ENCODE measurements at regions not wholly inside any gene's neighbourhood (a gene's known extent, or its start where the extent isn't known, plus 50 kb on each side); places are given as distances from the start of the nearest gene placed in this dataset.

DNA sequence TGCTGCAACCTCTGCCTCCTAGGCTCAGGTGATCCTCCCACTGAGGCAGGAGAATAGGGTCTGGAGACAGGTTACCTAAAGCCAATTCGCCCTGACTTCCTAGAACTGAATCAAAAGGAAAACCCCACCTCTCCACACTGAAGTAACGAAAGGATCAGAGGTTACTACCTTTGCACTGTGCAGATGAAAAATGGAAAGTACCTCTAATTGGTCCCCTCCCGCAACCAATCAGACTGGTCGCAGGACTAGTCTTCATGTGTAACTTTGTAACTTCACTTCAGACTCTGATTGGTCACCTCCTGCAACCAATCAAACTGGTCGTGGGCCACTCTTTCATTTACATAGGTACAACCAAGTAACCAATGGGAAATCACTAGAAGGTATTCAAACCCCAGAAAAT lies 61.1 kb downstream of the ATXN3L start:
- TF ChIP-seq, protein P1, sequence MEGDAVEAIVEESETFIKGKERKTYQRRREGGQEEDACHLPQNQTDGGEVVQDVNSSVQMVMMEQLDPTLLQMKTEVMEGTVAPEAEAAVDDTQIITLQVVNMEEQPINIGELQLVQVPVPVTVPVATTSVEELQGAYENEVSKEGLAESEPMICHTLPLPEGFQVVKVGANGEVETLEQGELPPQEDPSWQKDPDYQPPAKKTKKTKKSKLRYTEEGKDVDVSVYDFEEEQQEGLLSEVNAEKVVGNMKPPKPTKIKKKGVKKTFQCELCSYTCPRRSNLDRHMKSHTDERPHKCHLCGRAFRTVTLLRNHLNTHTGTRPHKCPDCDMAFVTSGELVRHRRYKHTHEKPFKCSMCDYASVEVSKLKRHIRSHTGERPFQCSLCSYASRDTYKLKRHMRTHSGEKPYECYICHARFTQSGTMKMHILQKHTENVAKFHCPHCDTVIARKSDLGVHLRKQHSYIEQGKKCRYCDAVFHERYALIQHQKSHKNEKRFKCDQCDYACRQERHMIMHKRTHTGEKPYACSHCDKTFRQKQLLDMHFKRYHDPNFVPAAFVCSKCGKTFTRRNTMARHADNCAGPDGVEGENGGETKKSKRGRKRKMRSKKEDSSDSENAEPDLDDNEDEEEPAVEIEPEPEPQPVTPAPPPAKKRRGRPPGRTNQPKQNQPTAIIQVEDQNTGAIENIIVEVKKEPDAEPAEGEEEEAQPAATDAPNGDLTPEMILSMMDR (conservative IDR thresholded peaks at IDR 0.05; ENCODE audit: control insufficient read depth, insufficient read depth, low read depth, low read length): no peak
- DNase-seq (ENCODE audit: low read depth): no peak
- H3K4me3 ChIP-seq (ENCODE audit: control insufficient read depth, low read depth, low read length): no peak overlapping the region

DNA sequence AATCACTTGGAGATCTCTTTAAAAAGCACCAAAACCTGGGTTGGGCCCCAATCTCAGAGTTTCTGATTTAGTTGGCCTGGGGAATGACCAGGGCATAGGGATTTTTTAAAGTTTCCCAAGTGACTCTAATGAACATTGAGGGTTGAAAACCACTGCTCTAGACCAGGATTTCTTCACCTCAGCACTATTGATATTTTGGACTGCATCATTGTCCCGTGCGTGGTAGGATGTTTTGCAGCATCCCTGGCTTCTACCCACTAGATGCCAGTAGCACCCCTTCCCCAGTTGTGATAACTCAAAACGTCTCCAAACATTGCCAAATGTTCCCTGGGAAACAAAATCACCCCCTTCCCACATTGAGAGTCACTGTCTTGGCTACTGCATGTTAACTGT lies 61.8 kb downstream of the ATXN3L start:
- no peak for DNase-seq (ENCODE audit: low read depth)

DNA sequence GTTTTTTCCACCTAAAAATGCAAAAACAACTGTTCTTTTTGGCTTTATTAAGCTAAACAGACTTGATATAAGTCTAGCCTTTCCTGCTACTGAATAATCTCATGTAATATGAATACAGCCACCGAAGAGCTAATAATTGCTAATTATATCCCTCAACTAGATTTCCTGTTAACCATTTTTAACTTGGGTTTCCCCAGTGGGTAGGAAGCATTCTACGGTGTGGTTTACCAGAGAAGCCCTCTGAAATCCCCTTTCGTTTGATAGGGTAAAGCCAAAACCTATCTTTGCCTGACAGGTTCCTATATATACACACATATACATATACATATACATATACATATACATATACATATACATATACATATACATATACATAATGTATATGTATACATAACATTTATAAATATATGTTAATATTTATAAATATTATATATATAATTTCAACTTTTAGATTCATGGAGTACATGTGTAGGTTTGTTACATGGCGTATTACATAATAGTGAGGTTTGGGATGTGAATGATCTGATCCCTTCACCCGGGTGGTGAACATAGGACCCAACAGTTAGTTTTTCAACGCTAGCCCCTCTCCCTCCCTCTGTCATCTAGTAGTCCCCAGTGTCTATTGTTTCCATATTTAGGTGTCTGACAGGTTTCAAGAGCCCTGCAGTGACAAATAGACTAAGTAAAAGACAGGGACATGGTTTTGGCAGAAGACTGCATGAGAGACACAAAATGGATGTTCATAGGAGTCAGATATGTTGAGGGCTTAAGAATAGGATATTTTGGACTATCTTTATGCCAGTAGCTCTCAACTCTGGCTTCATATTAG lies 62.4 kb downstream of the ATXN3L start:
- H3K4me3 ChIP-seq (ENCODE audit: control insufficient read depth, low read depth, low read length): no peak overlapping the region
- DNase-seq (ENCODE audit: low read depth): no peak
- TF ChIP-seq, protein P1 (conservative IDR thresholded peaks at IDR 0.05; ENCODE audit: control insufficient read depth, insufficient read depth, low read depth, low read length): no peak

More for the DNA sequence above, 61.8 kb downstream of the ATXN3L start:
- H3K4me3 ChIP-seq (ENCODE audit: control insufficient read depth, low read depth, low read length): no peak overlapping the region
- TF ChIP-seq, protein P1 (conservative IDR thresholded peaks at IDR 0.05; ENCODE audit: control insufficient read depth, insufficient read depth, low read depth, low read length): no peak

DNA sequence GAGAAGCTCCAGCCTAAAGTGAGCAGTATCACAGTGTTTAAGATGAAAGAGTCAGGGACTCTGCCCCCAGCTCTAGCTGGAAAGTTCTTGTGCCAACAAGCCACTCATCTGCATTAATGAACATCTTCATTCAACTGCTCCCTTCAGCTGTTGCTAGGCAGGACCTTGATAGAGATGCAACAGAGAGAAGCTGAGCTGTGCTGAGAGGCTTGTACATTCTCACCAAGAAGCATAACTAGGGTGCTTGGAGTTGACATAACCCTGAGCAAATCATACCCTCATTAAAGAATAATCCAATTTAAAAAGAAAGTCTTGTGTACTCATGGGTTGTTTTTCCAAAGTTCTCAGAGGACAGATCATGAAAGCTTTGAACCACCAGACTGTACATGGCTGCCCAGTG lies 63.2 kb downstream of the ATXN3L start:
- DNase-seq (ENCODE audit: low read depth): no peak
- TF ChIP-seq, protein P1 (conservative IDR thresholded peaks at IDR 0.05; ENCODE audit: control insufficient read depth, insufficient read depth, low read depth, low read length): no peak
- H3K4me3 ChIP-seq (ENCODE audit: control insufficient read depth, low read depth, low read length): no peak overlapping the region

DNA sequence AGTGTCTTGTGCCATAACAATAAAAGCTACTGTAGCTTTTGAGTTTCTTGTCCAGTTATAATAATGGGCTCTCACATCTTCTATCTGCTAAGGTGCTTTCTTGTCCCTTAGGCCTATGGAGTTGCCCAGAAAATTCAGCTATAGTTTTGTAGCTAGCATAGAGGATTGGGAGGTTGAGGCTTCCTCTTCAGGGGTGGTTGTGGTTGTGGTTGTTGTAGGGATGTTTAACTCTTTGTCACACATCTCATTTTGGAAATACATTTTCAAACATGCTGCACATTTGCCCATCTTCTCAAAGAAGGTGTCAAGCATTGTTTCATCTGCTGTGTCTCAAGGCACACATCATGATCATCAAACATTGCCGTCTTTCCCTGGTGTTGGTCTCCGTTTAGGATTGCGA lies 65.0 kb downstream of the ATXN3L start:
- DNase-seq (ENCODE audit: low read depth): no peak
- H3K4me3 ChIP-seq (ENCODE audit: control insufficient read depth, low read depth, low read length): no peak overlapping the region
- TF ChIP-seq, protein P1 (conservative IDR thresholded peaks at IDR 0.05; ENCODE audit: control insufficient read depth, insufficient read depth, low read depth, low read length): no peak

DNA sequence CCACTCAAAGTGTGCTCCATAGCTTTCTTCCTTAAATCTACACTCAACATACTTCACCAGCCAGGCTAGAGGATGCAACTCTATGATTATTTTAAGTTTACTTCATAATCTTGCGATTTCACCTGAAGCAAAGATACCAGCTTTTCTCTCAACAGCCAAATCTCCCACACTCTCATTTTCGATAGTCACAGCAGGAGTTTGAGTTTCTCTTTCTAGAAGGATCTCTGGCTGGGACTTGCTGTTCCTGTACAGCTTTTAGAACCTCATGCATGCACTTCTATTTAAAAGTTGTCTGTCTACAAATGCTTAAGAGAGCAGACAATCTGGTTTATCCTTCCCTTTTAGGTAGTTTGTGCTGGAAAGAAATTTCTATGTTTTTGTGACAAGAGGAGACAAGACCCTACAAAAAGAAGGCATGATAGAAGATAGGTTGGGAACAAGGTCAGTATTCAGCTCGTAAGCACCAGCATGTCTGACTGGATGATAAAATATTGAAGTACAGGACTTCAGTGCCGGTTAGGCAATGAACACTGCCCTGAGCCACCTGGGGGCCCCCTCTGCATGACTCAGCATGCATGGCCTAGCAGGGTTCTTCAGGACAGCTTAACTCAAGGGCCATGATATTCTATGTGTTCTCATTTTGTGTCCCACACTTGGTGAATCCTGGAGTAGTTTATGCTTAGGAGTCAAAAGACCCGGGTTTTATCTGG lies 65.6 kb downstream of the ATXN3L start:
- peak; percentile 65 for DNase-seq (ENCODE audit: low read depth)
- TF ChIP-seq, protein P1 (conservative IDR thresholded peaks at IDR 0.05; ENCODE audit: control insufficient read depth, insufficient read depth, low read depth, low read length): peak; percentile 2
- H3K4me3 ChIP-seq (ENCODE audit: control insufficient read depth, low read depth, low read length): no peak overlapping the region

Measured in fibroblast of mammary gland (primary cell).